ENCODE measurements at regions not wholly inside any gene's neighbourhood (a gene's known extent, or its start where the extent isn't known, plus 50 kb on each side); places are given as distances from the start of the nearest gene placed in this dataset.
"Not testable (repeated sequence)": the region's sequence is repeated elsewhere in the genome, so short reads cannot be mapped to it uniquely, and the experiment has no call there.

DNA sequence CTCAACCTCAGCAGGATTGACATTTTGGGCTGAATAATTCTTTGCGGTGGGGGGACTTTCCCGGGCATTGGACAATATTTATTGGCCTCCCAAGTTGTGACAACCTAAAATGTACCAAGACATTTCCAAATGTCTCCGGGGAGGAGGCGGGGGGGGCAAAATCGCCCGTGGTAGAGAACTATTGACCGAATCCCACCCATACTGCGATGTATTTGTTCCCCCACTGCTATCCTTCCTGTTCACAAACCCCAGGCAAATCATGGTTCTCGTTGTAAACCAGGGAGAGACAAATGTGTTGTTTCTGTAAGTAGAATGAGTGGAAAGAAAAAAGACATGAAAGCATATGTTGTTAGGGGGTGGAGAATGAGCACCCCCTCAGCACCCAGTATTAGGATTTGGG, 141.9 kb downstream of the PSAT1 start:
- DNase-seq: no peak

DNA sequence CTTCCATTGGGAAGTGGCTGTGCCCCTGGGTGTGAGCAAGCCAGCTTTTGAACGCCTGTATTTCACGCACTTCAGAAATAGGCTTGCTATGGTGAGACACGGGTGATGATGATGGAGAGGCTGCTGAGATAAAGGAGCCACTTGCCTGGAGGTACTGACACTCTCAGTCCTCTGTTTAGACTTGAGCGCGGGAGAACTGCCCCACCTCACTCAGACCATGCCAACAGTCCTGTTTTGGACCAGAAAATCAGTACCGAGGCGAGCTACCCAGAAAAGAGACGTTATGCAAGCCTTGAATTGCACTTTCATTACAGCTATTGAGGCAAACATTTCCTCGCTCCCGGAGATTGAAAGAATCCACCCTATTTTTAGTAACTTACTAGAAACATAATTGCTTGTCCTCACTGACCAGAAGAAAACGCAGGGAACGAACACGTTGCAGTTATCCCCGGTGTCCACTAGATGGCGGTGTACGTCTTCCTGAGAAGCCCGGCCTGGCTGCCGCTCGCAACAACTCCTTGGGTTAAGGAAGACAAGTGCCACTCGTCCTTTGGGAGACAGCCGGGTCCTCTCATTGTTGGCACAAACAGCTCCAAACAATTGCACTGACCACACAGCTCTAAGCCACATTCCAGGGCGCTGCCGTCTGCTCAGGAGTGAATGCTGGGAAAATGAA, 142.4 kb downstream of the PSAT1 start:
- peak; percentile 80 for DNase-seq

DNA sequence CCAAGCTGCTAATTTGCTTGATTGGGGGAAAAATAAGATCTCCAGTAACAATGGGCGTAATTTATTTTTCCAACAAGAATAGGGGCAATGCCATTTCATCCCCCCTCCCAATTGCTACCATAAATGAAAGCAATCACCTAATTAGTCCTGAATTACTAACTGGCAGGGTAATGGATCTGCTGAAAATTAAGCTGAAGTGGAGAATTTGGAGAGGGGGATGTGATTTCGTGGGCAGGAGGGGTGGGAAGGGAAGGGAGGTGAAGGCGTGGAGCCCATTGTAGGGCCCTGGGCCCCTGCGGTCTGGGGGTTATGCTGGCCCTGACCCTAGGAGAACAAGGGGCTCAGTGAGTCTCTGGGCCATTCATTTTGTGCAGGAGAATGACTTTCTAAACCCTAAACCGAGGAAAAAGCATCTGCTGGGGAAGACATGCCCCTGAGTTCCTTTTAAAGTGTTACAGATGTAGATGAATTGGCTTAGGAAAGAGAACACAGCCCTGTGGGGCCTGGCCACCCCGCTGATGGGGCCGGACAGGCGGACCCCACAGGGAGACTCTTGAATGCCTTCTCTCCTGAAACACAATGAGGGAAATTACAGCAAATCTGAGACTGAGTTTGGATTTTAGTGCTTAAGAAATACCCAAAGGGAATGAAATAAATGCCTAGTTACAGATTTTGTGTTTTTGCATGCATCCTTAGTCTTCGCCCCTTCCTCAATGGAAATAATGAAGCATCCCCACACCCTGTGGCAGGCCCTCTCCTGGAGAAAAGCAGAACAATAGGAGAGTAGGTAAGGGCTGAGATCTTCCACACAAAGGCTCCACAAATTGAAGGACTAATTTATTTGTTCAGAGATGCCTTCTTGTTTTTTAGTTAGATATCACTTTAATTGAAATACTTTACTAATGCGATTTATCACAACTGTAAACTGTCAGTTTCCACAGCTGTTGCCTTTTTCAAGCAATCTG, 143.2 kb downstream of the PSAT1 start:
- DNase-seq: no peak

DNA sequence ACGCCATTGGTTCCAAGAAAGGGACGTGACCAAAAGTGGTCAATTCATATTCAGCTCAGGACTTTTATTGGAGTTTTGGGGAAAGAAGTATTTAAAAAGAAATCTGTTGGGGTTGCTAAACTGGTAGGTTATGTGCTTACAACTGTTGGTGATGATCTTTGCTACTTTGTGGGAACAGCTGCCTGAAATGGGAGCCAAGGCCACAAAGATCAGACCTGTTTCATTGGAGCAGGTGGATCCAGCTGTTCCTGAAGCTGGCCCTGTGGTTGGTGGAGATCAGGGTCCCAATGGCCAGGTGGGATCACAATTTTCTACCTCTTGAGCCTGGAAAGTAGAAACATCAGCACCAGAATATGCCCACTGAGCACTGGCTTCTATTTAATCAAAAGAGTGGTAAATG, 144.5 kb downstream of the PSAT1 start:
- DNase-seq: no peak

DNA sequence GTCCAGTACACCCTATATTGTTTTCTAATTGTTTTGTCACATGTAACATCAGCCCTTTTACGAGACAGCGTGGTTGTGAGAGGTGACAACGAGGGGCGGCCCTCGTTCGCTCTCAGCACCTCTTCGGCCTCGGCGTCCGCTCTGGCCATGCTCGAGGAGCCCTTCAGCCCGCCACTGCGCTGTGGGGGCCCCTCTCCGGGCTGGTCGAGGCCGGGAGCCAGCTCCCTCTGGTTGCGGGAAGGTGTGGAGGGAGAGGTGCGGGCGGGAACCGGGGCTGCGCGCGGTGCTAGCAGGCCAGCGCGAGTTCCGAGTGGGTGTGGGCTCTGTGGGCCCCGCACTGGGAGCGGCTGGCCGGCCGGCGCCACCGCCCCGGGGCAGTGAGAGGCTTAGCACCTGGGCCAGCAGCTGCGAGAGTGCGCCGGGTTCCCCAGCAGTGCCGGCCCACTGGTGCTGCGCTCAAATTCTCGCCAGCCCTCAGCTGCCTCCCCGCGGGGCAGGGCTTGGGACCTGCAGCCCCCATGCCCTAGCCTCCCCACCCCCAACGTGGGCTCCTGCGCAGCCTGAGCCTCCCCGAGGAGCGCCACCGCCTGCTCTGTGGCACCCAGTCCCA, 145.0 kb downstream of the PSAT1 start:
- no peak for DNase-seq

DNA sequence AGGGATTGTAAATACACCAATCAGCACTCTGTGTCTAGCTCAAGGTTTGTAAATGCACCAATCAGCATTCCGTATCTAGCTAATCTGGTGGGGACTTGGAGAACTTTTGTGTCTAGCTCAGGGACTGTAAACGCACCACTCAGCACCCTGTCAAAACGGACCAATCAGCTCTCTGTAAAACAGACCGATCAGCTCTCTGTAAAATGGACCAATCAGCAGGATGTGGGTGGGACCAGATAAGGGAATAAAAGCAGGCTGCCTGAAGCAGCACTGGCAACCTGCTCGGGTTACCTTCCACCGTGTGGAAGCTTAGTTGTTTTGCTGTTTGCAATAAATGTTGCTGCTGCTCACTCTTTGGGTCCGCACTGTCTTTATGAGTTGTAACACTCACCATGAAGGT, 145.7 kb downstream of the PSAT1 start:
- not testable (repeated sequence) for DNase-seq

DNA sequence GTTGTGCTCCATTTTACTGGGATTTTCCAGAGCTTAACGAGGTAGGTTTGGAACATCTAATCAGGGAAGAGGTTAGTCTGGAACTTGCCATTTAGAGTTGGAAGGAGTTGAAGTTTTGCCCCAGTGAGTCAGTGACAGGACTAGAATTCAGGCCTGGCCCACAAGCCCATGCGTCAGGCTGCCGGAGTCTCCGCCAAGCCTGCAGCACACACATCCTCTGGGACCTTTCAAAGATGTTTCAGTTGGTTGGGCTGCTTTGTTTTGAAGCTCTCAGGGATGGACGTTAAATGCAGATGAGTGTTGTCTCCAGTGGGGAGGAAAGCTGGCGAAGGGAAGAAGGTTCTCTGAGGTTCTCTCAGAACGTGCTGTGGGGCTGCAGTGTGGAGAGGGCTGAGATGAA, 147.0 kb downstream of the PSAT1 start:
- DNase-seq: no peak

DNA sequence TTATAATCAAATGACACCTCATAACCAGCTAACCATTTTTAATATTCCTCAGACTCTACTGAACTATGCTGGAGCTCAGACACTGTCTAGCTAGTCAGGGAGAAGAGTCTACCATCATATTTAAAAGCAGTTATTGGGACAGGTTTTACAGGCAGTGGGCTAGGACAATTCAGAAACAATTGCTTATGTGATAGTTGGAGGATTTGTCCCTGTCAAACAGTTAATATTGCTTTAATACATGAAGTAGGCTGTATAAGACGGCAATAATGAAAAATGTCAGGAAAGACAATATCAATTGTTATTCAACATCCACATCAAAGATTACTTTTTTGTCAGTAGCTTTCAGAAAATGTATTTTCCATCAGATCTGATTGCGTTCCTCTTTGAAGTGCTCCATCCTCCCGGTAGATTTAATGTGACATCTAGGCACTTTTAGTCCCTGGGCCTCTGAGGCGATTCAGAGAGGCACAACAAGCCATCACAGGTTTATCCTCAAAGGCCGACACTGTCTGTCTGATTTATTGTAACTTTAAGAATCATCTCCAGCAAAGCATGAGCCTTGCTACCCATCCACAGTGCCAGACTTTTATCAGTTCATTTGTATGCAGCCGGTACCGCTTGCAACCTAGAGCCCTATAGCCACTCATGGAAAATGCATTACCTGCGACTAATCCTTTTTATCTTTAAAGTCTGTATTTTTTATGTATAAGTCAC, 152.2 kb downstream of the PSAT1 start:
- DNase-seq: no peak

DNA sequence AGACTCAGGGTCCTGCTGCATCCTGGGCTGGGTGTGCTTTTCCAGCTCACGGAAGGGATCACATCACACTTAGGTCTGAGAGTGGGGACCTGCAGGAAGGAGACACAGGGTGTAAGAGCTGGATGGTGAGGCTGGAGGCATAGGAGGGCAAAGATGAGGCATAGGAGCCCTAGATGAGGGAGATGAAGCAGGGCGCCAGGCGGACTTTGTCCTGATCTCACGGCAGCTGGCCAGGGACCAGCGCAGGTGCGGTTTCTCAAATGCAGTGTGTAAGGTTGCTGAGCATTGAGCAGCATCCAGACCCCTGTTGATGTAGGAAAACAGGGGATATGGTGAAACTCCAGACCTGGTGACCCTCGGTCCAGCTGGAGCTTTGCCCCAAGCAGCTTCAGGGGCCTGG, 156.5 kb downstream of the PSAT1 start:
- DNase-seq: no peak

DNA sequence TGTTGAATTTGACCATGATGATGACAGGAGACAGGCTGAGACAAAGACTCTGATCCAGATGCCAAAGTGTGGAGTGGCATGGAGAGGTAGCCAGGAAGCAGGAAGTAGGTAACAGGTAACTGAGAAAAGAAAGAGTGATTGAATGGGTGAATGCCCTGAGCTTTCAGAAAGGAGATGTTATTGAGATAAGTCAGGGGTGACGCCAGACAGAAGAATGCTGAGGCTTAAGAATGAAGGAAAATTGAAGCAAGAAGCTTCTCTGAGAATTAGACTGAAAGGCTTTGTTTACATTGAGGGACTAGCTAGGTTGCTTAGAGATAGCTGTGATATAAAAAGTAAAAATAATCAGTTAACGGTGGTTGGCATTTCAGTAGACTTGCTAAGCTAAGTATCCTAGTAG, 165.7 kb downstream of the PSAT1 start:
- DNase-seq: no peak

DNA sequence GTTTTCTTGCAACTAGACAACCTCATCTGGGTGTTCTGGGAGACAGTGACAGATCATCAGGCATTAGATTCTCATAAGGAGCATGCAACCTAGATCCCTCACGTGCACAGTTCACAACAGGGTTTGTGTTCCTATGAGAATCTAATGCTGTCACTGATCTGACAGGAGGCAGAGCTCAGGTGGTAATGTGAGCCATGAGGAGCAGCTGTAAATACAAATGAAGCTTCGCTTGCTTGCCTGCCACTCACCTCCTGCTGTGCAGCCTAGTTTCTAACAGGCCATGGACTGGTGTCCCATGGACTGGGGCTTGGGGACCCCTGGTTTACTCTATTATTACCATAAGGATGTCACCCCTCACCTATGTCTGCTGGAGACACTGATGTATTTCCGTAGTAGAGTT, 166.8 kb downstream of the PSAT1 start:
- no peak for DNase-seq

DNA sequence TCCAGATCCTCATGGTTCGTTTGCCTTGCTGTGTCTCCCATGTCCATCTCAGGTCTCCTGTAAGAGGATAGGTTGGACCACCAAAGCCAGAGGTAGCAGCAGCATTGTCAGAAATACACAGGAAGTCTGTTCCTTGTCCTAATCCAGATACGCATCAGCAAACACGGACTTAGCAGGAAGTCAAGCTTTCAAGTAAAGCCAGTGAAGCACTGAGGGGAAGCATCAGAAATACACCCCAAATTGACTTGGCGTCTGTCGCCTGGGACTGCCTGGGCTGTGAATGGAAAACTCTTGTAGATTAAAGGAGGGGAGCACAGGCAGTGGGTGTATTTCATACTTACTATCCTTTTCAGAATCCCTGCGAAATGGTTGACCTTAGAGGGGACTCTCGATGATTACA, 171.3 kb downstream of the PSAT1 start:
- DNase-seq: no peak

DNA sequence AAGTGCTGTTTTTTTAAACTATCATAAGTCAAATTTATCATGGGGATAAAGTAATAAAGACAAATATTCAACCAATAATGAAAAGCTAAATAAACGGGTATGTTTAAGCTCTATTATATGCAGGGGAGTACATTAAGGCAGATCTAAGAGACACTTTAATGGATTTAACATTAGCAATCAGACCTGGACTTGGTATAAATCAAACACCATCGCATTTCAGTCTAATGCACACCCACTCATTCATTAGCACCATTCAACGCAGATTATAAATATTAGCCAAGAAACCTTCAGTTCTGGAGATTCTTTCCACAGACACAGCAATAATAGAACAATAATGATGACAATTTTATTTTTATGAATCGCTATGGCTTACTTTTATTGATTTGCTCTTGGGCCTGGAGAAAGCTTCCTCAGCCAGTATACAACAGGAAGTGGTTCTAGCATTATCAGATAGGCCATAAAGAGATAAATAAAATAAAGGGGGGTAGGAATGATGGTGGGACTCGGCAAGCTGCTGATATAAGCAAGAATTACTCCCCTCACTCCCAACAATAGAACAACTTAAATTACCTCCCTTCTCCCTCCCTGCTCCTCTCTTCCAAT, 172.2 kb downstream of the PSAT1 start:
- DNase-seq: no peak

DNA sequence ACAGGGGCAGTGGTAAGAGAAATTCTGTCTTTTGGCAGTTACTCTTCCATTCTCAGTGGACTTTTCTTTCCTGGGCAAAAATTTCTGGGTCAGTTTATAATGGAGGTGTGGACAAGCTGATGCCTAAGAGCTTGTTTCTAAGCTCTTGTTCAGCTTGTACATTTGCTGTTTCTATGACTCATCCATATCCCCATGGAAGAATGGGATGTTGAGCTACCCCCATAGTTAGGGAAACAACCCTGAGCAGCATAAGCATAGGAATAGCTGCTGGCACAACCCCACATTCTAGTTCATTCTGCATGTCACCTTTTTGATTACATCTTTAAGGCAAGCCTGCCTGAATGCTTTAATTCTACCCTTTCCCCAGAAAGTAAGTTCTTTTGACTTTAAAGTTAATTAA, 173.3 kb downstream of the PSAT1 start:
- DNase-seq: no peak

DNA sequence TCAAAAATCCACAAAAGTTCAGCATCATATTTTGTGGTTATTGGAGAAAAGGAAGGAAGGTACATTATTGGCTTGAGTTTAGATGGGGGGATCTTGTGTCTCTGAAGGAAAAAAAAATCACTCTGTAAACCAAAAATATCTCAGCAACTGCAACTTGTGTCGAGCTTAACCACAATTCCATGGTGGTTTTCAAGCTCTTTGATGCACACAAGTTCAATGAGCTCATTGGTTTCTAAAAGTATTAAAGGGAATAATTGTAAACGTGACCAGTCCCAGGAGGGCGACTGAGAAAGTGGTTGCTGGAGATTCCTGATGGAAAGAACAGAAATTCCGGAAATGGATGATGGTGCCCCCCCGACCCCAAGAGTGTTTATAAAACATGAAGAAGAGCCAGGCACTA, 173.8 kb downstream of the PSAT1 start:
- DNase-seq: no peak

DNA sequence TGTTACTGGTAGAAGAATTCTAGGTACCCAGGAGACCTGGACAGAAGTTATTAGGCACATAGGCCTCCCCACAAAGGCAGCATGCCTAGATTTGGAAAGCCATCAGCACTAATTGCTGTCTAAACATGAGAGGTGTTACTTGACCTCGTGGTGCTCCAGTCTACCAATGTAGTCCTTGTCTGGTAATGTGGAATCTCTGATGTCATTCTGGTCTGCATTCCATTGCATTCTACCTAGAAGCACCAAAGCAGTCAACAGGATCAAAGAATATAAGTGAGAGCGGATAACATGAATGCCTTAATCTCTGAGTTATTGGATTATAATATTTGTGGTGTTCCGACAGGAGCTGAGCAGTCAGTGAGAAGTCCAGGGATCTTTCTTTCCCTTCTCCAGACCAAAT, 175.2 kb downstream of the PSAT1 start:
- no peak for DNase-seq

DNA sequence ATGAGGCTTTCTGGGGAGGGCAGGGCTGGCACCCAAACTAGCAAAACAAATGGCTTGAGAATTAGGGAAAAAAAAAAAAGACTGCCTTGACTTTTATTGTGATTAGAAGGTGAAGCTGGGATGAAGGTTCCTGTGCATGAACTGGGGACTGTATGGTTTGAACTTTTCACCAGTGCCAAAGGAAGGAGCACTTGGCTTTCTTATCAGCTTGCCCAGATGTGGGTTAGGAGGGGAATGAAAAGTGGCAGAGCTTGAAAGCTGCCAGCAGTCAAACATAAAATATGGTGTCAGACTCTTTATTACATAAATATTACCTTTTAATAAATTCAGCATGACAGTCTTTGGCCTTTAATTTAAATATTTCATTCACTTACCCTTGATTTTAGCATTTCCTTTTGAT, 182.5 kb downstream of the PSAT1 start:
- DNase-seq: no peak

DNA sequence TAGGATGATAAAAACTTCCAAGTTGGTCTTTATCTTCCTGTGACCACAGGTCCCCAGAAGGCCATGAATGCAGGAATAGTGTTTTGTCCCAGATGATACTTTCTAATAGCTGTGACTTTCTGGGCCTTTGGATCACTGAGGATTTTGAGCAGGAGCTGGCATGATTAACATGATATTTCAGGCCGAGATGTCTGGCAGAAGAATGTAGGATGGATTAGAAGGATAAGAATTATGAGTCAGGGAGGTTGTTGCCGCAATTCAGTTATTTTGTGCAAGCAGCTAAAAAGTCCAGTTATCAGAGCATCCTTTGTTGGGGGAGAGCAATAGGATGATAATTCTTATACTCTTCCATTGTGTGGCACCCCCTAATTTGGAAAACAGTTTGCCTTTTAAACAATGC, 189.7 kb downstream of the PSAT1 start:
- DNase-seq: no peak

DNA sequence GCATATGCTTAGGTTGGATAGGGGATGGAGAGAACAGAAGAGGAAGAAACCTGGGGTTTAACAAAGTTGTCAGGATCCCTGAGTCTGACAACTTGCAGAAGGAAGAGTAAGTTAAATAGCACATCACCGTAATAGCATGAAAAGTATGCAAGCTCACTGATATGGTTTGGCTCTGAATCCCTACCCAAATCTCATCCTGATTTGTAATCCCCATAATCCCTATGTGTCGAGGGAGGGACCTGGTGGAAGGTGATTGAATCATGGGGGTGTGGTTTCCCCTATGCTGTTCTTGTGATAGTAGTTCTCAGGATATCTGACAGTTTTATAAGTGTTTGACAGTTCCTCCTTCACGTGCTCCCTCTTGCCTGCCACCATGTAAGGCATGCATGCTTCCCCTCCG, 193.3 kb downstream of the PSAT1 start:
- no peak for DNase-seq

DNA sequence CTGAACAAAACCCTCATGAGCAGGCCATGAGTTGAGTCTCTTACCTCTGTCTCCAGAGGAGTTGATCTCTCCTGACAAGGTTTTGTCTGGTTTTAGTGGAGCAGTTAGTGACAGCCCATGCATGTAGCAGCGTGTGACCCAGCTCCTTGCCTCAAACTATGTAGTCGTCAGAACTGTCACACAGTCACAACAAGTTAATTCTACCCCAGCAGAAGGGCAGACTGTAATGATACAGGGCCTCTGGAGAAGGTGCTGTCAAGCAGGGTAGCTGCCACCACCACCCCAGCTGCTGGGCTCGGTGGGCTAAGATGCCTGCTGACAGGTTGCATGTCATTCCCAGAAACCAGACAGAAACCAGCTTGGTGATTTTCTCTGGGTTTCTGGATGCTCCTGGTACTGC, 194.5 kb downstream of the PSAT1 start:
- DNase-seq: no peak

DNA sequence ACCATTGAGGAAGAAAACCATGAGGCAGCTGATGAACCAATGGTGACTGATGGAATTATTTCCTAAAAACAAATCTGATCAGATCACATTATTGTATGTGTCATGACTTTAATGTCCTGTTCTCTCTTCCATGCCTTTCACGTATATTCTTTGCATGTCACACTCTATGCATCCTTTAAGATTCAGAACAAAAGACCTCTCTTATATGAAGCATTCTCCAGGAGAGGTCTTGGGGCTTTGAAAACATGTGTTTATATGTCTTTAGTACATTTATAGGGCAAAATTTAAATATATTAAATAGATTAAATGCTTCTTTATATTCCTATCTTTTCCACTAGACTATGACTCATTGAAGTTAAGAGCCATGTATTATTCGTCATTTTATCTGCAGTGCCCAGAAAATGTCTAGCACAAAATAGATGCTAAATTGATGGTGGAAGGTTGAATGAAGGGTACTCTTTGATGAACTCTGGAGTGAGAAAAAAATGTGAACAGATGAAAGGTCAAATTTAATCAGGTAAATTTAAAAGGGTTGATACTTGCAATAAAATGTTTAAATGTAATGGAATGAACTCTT, 196.3 kb downstream of the PSAT1 start:
- DNase-seq: no peak

DNA sequence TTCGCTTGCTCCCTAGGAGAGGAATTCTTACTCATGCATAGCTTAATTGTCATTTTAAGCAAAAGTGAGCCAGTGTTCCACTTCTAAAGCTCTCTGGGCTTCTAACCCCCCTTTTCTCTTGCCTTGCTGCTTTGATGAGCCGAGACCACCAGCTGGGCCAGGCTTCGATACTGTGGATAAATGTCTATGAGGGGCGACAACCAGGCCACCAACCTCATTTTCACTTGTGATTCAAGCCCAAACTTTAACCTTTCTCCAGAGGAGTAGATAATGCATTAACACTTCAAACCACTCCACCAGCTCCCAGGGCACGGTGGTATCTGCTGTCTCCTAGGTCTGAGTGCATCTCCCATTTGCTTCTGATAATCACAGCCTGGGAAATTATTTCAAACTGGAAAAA, 205.6 kb downstream of the PSAT1 start:
- no peak for DNase-seq

DNA sequence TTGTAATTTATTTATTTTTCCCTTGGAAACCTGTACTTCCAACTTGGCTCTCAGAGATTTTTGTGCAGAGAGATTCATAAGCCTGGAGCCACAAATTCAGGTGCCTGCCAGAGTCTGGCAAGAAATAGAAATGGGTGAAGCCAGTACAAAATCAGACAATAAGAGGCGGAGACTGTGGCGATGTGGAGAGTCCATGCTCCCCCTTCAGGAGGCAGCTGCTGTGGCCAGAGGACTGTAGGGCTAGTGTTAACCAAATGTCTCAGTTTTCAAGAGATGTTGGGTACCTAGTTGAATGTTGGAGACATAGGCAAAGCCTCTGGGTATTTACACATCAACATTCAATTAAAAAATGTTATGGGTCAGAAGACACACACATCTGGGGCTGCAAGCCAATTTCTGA, 208.6 kb downstream of the PSAT1 start:
- no peak for DNase-seq

Data from activated CD8-positive, alpha-beta memory T cell treated with anti-CD3 and anti-CD28 coated beads for 24 hours (primary cell).